Spleen (tissue), 7 donors: ENCODE measurements at regions not wholly inside any gene's neighbourhood (a gene's known extent, or its start where the extent isn't known, plus 50 kb on each side); places are given as distances from the start of the nearest gene placed in this dataset.

Experiments used
- CTCF ChIP-seq, 11 experiments: fragments of 200-600 bp in 7 of 11; fragments of 450-650 bp in 4 of 11; sonication (generic) in 4 of 11; IDR thresholded peaks in 8 of 11; conservative IDR thresholded peaks in 3 of 11; 1 replicate in 7 of 11; 2 replicates in 4 of 11; pipeline versions ENCODE4 v1.4.0 to v1.8.0; 2016 to 2021; ENCODE audit warnings: antibody characterized with exemption in 11 of 11, inconsistent platforms in 4 of 11, mild to moderate bottlenecking in 1 of 11
- POLR2A ChIP-seq, 3 donors: fragments of 450-650 bp; IDR thresholded peaks; one replicate each; pipeline ENCODE4 v1.5.1; 2017; ENCODE audit warnings: antibody characterized with exemption in 3 of 3, mild to moderate bottlenecking in 1 of 3
- donor health status: DM: no; HTN: no; CAD: no; lungs with moderate emphysema.
- donor health status: DM: no; HTN: no; CAD: no.
- donor health status: DM: no; HTN: no; CAD: no.

- TF ChIP-seq CTCF (IDR thresholded peaks at IDR 0.05 in 8 of 11, conservative IDR thresholded peaks at IDR 0.05 in 3 of 11) (peak in 7 of 11 experiments; percentile 26 to 48 (median 40)), POLR2A (IDR thresholded peaks at IDR 0.05) (no peak)
Observed at GRCh38 chrX:7586126-7586525, 256.8 kb upstream of the VCX start.
